GM12872 (cell line): ENCODE measurements at regions not wholly inside any gene's neighbourhood (a gene's known extent, or its start where the extent isn't known, plus 50 kb on each side); places are given as distances from the start of the nearest gene placed in this dataset.

Source experiments
- CTCF ChIP-seq: IDR thresholded peaks from 3 replicates; pipeline ENCODE4 v1.5.1; 2011; ENCODE audit warnings: low read depth, mild to moderate bottlenecking, low read length, moderate library complexity; ENCODE audit not compliant: insufficient read depth

- TF ChIP-seq CTCF, result no peak
Measured at GRCh38 chr18:64490207-64490606, 341.3 kb upstream of the LINC00305 start.

GRCh38 chr18:64488698-64489097 lies 339.8 kb upstream of the LINC00305 start:
- no peak for TF ChIP-seq CTCF

DNA sequence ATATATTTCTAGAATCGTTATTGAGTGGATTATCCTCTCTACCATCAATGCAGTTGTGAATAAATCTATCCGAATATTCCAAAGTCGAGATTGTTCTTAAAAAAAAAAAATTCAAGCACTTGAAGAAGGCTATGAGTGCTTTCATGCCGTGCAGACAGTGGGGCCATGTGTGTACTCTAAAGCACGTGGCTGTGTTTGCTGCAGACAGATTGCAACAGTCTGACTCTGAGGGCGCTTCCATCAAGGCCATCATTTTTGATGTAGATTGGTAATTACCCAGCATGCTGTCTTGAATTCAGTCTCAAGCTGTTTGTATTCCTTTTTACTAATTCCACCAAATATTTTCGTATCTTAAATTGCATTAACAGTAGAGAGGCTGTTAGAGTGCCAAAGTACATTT lies 325.9 kb upstream of the LINC00305 start:
- no peak for TF ChIP-seq CTCF

DNA sequence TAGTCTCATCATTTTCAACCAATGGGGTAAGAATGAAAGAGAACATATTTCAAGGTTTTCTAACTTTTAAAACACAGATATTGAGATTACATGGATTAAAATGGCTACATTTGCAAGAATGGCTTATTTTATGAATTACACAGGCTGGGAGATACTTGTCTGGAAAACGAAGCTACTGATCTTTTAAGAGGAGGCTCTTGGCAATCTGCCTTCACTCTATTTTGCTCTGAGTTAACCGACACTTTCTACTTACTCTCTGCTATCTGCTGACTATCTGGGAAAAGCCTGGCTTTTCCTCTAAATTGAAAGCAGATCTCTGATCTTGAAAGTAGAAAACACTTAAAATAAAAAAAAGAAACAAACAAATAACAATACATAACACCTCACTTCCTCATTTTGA lies 325.4 kb upstream of the LINC00305 start:
- no peak for TF ChIP-seq CTCF

GRCh38 chr18:64449434-64449833 lies 300.5 kb upstream of the LINC00305 start:
- TF ChIP-seq CTCF, result no peak

GRCh38 chr18:64444819-64445218 lies 295.9 kb upstream of the LINC00305 start:
- no peak for TF ChIP-seq CTCF

DNA sequence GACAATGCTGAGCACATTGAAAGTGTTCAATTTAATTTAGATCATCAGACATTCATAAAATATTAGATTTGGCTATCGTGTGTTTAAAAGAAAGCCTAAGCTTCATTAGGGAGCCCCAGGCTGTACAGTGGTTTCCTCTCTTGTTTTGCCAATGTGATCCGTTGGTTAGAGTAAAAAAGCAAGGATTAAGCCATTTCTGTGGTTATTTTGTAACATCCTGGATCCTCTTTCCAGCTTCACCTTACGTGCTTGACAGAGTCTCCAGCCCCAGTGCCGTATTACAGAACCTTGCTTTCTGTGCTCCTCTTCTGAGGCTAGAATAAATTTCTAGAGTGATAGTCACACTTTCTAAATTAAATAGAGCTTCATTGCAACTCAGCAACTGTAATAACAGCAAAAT lies 289.3 kb upstream of the LINC00305 start:
- TF ChIP-seq CTCF, result no peak

- TF ChIP-seq CTCF, result no peak
Measured at GRCh38 chr18:64436111-64436510, 287.2 kb upstream of the LINC00305 start.
